AG09319 (cell line): ENCODE measurements at regions not wholly inside any gene's neighbourhood (a gene's known extent, or its start where the extent isn't known, plus 50 kb on each side); places are given as distances from the start of the nearest gene placed in this dataset.

ENCODE experiments used
- DNase-seq: peaks from one replicate; pipeline ENCODE4 v3.0.0-alpha.2; 2010; ENCODE audit warnings: low read depth; ENCODE audit errors: extremely low read depth
- CTCF ChIP-seq: IDR thresholded peaks from 2 replicates; pipeline ENCODE4 v1.5.1; 2011; ENCODE audit warnings: low read depth, mild to moderate bottlenecking, inconsistent platforms, low read length, moderate library complexity

DNA sequence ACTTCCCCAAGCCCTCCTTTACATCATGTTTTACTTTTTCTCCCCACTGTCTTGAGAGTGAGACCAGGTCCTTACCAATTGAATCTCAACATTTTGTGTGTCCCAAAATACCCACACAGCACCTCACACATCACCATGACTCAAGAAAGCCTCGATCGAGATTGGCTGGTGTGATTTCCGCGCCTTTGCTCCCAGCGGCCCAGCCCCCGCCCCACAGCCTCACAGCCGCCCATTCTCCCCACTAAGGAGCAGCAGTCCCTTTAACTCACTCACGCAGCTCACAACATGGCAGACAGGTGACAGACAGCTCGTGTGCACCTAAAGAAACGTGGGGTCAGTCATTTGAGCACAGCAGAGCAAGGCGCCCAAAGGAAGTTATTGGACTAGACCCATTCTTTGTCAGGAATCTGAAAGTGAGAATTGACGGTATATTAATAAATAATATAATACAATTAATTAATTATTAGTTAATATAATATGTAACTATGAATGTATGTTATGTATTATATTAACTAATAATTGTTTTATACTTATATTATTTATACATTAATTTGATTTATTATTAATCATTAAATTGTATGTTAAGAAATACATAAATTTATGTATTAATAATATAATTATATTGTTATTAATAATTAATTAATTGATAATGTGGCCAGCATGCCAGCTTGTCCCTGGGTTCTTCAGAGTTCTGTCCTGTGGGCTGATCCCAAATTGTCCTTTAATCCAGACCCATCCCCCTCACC, 204.9 kb upstream of the RNF32 start:
- no peak for TF ChIP-seq CTCF
- DNase-seq, result no peak

DNA sequence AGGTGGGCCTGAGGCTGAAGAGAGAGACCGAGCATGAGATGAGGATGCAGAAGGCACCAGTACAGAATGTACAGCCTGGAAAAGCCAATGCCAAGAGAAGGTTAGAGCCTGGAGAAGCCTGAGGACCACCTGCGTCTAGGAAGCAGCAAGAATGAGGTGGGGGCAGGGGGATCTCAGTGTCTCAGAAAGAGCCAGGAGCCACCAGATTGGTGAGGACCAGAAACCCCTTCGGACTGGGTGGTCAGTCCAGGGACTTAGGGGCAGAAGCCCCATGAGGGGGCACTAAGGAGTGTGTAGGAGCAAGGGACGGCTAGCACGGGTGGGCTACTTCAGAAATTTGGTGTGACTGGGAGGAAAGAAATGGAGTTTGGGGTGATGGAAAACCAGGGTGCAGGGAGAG, 205.9 kb upstream of the RNF32 start:
- TF ChIP-seq CTCF, result no peak
- no peak for DNase-seq

GRCh38 chr7:156432018-156432417, 208.6 kb upstream of the RNF32 start:
- TF ChIP-seq CTCF, result no peak
- no peak for DNase-seq

GRCh38 chr7:156430109-156430508, 210.5 kb upstream of the RNF32 start:
- TF ChIP-seq CTCF, result no peak
- no peak for DNase-seq

- TF ChIP-seq CTCF, result no peak
These were observed 211.1 kb upstream of the RNF32 start for GRCh38 chr7:156429514-156429913.

DNA sequence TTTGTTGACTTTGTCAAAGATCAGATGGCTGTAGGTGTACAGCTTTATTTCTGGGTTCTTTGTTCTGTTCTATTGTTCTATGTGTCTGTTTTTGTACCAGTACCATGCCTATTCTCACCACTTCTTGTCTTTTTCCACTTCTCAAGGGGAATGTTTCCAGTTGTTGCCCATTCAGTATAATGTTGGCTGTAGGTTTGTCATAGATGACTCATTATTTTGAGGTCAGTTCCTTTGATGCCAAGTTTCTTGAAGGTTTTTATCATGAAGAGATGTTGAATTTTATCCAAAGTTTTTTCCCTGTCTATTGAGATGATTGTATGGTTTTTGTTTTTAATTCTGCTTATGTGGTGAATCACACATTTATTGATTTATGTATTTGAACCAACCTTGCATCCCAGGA, 216.7 kb upstream of the RNF32 start:
- no peak for TF ChIP-seq CTCF
- no peak for DNase-seq

More at GRCh38 chr7:156429514-156429913, 211.1 kb upstream of the RNF32 start:
- DNase-seq, result no peak

- no peak for TF ChIP-seq CTCF
- no peak for DNase-seq
These were observed 220.1 kb upstream of the RNF32 start for GRCh38 chr7:156420496-156420895.
